ENCODE measurements at regions not wholly inside any gene's neighbourhood (a gene's known extent, or its start where the extent isn't known, plus 50 kb on each side); places are given as distances from the start of the nearest gene placed in this dataset.

- TF ChIP-seq, protein P1, sequence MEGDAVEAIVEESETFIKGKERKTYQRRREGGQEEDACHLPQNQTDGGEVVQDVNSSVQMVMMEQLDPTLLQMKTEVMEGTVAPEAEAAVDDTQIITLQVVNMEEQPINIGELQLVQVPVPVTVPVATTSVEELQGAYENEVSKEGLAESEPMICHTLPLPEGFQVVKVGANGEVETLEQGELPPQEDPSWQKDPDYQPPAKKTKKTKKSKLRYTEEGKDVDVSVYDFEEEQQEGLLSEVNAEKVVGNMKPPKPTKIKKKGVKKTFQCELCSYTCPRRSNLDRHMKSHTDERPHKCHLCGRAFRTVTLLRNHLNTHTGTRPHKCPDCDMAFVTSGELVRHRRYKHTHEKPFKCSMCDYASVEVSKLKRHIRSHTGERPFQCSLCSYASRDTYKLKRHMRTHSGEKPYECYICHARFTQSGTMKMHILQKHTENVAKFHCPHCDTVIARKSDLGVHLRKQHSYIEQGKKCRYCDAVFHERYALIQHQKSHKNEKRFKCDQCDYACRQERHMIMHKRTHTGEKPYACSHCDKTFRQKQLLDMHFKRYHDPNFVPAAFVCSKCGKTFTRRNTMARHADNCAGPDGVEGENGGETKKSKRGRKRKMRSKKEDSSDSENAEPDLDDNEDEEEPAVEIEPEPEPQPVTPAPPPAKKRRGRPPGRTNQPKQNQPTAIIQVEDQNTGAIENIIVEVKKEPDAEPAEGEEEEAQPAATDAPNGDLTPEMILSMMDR (IDR thresholded peaks at IDR 0.05; ENCODE audit: low read depth, low read length, missing input control) = no peak
- TF ChIP-seq EGR1 (IDR thresholded peaks at IDR 0.05; ENCODE audit: low read depth in 2 of 2) (no peak), JUND (IDR thresholded peaks at IDR 0.05) (no peak), HNF4A (conservative IDR thresholded peaks at IDR 0.05) (no peak), GABPA (IDR thresholded peaks at IDR 0.05 in 1 of 2, conservative IDR thresholded peaks at IDR 0.05 in 1 of 2) (no peak)
- TF ChIP-seq, protein P2, sequence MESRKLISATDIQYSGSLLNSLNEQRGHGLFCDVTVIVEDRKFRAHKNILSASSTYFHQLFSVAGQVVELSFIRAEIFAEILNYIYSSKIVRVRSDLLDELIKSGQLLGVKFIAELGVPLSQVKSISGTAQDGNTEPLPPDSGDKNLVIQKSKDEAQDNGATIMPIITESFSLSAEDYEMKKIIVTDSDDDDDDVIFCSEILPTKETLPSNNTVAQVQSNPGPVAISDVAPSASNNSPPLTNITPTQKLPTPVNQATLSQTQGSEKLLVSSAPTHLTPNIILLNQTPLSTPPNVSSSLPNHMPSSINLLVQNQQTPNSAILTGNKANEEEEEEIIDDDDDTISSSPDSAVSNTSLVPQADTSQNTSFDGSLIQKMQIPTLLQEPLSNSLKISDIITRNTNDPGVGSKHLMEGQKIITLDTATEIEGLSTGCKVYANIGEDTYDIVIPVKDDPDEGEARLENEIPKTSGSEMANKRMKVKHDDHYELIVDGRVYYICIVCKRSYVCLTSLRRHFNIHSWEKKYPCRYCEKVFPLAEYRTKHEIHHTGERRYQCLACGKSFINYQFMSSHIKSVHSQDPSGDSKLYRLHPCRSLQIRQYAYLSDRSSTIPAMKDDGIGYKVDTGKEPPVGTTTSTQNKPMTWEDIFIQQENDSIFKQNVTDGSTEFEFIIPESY (IDR thresholded peaks at IDR 0.05) = no peak
Measured at GRCh38 chr5:84816746-84817547, 432.3 kb upstream of the EDIL3 start.

Data from liver (tissue), 3 donors.